K562 (cell line): ENCODE measurements at regions not wholly inside any gene's neighbourhood (a gene's known extent, or its start where the extent isn't known, plus 50 kb on each side); places are given as distances from the start of the nearest gene placed in this dataset.

ENCODE experiments used
- ATAC-seq: fragments of 200-7000 bp; cut with Tn5 transposase; 3 replicates; pipeline ENCODE4 v1.9.1; 2020; ENCODE audit warnings: moderate library complexity
- BruUV-seq: library from RNA; stranded (reverse); fragments of 400-500 nt; replicated peaks from 2 replicates; lab custom pipeline; 2021; lab: Mats Ljungman, UMichigan
- CTCF ChIA-PET: fragments of 300-600 bp; formaldehyde crosslinking; extraction: SDS; loops from one replicate; lab custom pipeline; 2021; ENCODE audit warnings: low intra/inter-chr PET ratio; lab: Yijun Ruan, JAX
- POLR2A ChIA-PET: fragments of 300-600, 350-650 bp; sonication (Branson Sonifier 250); formaldehyde crosslinking; extraction: SDS; loops from one replicate; lab custom pipeline; 2021; ENCODE audit warnings: antibody characterized with exemption, inconsistent platforms; lab: Yijun Ruan, JAX
- DNase-seq, 4 experiments: peaks; one replicate each; pipeline versions ENCODE4 v3.0.0 to v3.0.0-alpha.2; 2011 to 2018; ENCODE audit warnings: low spot score in 3 of 4, mixed read lengths in 3 of 4; ENCODE audit errors: extremely low read depth in 1 of 4
- FAIRE-seq: peaks from 2 replicates; lab custom pipeline; 2011; peaks lifted over from hg19 to GRCh38; lab: Jason Lieb, UNC
- H2AFZ ChIP-seq: 2 replicates; pipeline ENCODE4 v1.6.0; 2011; ENCODE audit warnings: low read depth, low read length, control low read depth, inconsistent platforms
- H3K27ac ChIP-seq: fragments of 200-600 bp; 3 replicates; pipeline ENCODE4 v1.8.0; 2011; ENCODE audit warnings: low read depth, mild to moderate bottlenecking, control low read depth, inconsistent platforms, low read length, moderate library complexity, mixed read lengths; ENCODE audit errors: extremely low read depth
- H3K27me3 ChIP-seq, 2 experiments: fragments of 300-600 bp in 1 of 2; 2 replicates in 1 of 2; 3 replicates in 1 of 2; pipeline versions ENCODE4 v1.6.0 to v1.8.0; 2011; ENCODE audit warnings: inconsistent platforms in 2 of 2, low read length in 2 of 2, mild to moderate bottlenecking in 1 of 2, mixed read lengths in 1 of 2, moderate library complexity in 1 of 2; ENCODE audit not compliant: control insufficient read depth in 2 of 2, insufficient read depth in 2 of 2
- H3K36me3 ChIP-seq: fragments of 300-600 bp; 3 replicates; pipeline ENCODE4 v1.8.0; 2011; ENCODE audit warnings: mild to moderate bottlenecking, low read length, inconsistent platforms; ENCODE audit not compliant: control insufficient read depth, insufficient read depth
- H3K4me1 ChIP-seq, 2 experiments: fragments of 200-600 bp in 1 of 2; replicated peaks in 1 of 2; 2 replicates in 1 of 2; 3 replicates in 1 of 2; pipeline versions ENCODE4 v1.5.1 to v1.8.0; 2011; ENCODE audit warnings: inconsistent platforms in 2 of 2, low read length in 2 of 2, mild to moderate bottlenecking in 1 of 2, mixed read lengths in 1 of 2, moderate library complexity in 1 of 2; ENCODE audit not compliant: control insufficient read depth in 2 of 2, insufficient read depth in 2 of 2
- H3K4me2 ChIP-seq: 2 replicates; pipeline ENCODE4 v1.6.1; 2011; ENCODE audit warnings: low read length, control low read depth, inconsistent platforms, mixed read lengths; ENCODE audit not compliant: insufficient read depth
- H3K4me3 ChIP-seq: fragments of 200-600 bp; sonication (generic), shearing (Covaris generic); 2 replicates; pipeline ENCODE4 v1.5.1; 2016; ENCODE audit warnings: control low read depth, inconsistent platforms
- H3K79me2 ChIP-seq: fragments of 200-600 bp; 3 replicates; pipeline ENCODE4 v1.8.0; 2011; ENCODE audit warnings: low read length, inconsistent platforms; ENCODE audit not compliant: control insufficient read depth, insufficient read depth
- H3K9ac ChIP-seq, 2 experiments: 2 replicates each; pipeline versions ENCODE4 v1.6.0 to v1.6.1; 2011; ENCODE audit warnings: low read depth in 2 of 2, low read length in 2 of 2, control low read depth in 1 of 2, inconsistent platforms in 1 of 2, mild to moderate bottlenecking in 1 of 2, mixed read lengths in 1 of 2; ENCODE audit not compliant: insufficient read depth in 1 of 2
- H3K9me1 ChIP-seq: one replicate; pipeline ENCODE4 v1.6.0; 2011; ENCODE audit warnings: inconsistent platforms, mild to moderate bottlenecking, low read length, moderate library complexity; ENCODE audit not compliant: control insufficient read depth, insufficient read depth
- H3K9me3 ChIP-seq: replicated peaks from 2 replicates; pipeline ENCODE4 v1.5.1; 2011; ENCODE audit warnings: low read depth, low read length, inconsistent platforms; ENCODE audit not compliant: control insufficient read depth, insufficient read depth
- H4K20me1 ChIP-seq: replicated peaks from 2 replicates; pipeline ENCODE4 v1.6.1; 2011; ENCODE audit warnings: low read length, inconsistent platforms, mixed read lengths; ENCODE audit not compliant: control insufficient read depth, insufficient read depth
- ATF2 ChIP-seq: sonication (generic); formaldehyde crosslinking; IDR thresholded peaks from 2 replicates; pipeline ENCODE4 v1.8.1; 2022; ENCODE audit warnings: missing genetic modification reagents
- ATF6 ChIP-seq: sonication (generic); formaldehyde crosslinking; IDR thresholded peaks from 2 replicates; pipeline ENCODE4 v1.4.0; 2020; ENCODE audit warnings: mild to moderate bottlenecking, missing genetic modification reagents
- ESRRA ChIP-seq: fragments of 450-650 bp; IDR thresholded peaks from 2 replicates; pipeline ENCODE4 v1.6.1; 2014; ENCODE audit warnings: low read depth, mild to moderate bottlenecking, moderate library complexity, borderline replicate concordance
- ETV6 ChIP-seq, 3 experiments: fragments of 150-350 bp in 1 of 3; sonication (generic) in 1 of 3; formaldehyde crosslinking in 1 of 3; IDR thresholded peaks; 2 replicates each; pipeline versions ENCODE4 v1.6.1 to v1.8.0; 2014 to 2022; ENCODE audit warnings: borderline replicate concordance in 2 of 3, low read depth in 2 of 3, antibody characterized with exemption in 1 of 3, low read length in 1 of 3, mild to moderate bottlenecking in 1 of 3, missing genetic modification reagents in 1 of 3
- GTF2E2 ChIP-seq: fragments of 200-800 bp; sonication (Bioruptor generic); IDR thresholded peaks from 2 replicates; pipeline ENCODE4 v1.6.1; 2016; ENCODE audit warnings: missing genetic modification characterization, missing compliant biosample characterization
- MAFG ChIP-seq: fragments of 450-650 bp; conservative IDR thresholded peaks from 2 replicates; pipeline ENCODE4 v1.6.1; 2016; ENCODE audit warnings: missing genetic modification characterization, missing compliant biosample characterization
- TEAD1 ChIP-seq, 2 experiments: fragments of 450-650 bp in 1 of 2; sonication (generic) in 1 of 2; formaldehyde crosslinking; IDR thresholded peaks; 2 replicates each; pipeline versions ENCODE4 v1.4.0 to v1.8.0; 2020 to 2022; ENCODE audit warnings: mild to moderate bottlenecking in 2 of 2, missing genetic modification reagents in 1 of 2
- ZNF133 ChIP-seq: fragments of 250-450 bp; sonication (Bioruptor Pico); IDR thresholded peaks from 2 replicates; pipeline ENCODE4 v1.4.0; 2020; ENCODE audit warnings: mild to moderate bottlenecking
- ZNF274 ChIP-seq: IDR thresholded peaks from 2 replicates; pipeline ENCODE4 v1.6.1; 2011; ENCODE audit warnings: low read depth, mild to moderate bottlenecking, low read length, moderate library complexity, borderline replicate concordance
- ZNF444 ChIP-seq: fragments of 250-450 bp; sonication (Bioruptor Pico); IDR thresholded peaks from 2 replicates; pipeline ENCODE4 v1.4.0; 2020; ENCODE audit warnings: mild to moderate bottlenecking, moderate library complexity
- ZNF780A ChIP-seq: fragments of 250-450 bp; sonication (Bioruptor Pico); IDR thresholded peaks from 2 replicates; pipeline ENCODE4 v1.5.0; 2021; ENCODE audit warnings: mild to moderate bottlenecking
- WGBS: fragments of 100-300 bp; shearing (Covaris generic); methylation state at CpG from one replicate; pipeline ENCODE4 v1.1.6; 2016; ENCODE audit warnings: low coverage, mixed read lengths; ENCODE audit not compliant: insufficient coverage; ENCODE audit errors: missing lambda C conversion rate; 5-methylcytosine and 5-hydroxymethylcytosine counted together
- in situ Hi-C: fragments of 300-500 bp; cut with MboI; formaldehyde crosslinking; loops from 4 replicates; pipeline ENCODE4 v1.15.0; 2018; ENCODE audit warnings: inconsistent platforms, mixed read lengths
- intact Hi-C: fragments of 100-400 bp; cut with micrococcal nuclease; formaldehyde crosslinking; loops from 2 replicates; pipeline ENCODE4 v1.14.2; 2022

GRCh38 chr12:42884116-42884515, 294.6 kb upstream of the PRICKLE1 start:
- Histone ChIP-seq H3K27ac (no peak overlapping the region), H3K9ac (no peak overlapping the region), H3K4me1 (no peaks in the 10 kb centered on the region), H3K4me2 (no peak overlapping the region), H3K9me1 (no peaks in the 10 kb centered on the region), H3K36me3 (no peaks in the 10 kb centered on the region), H3K4me3 (no peak overlapping the region), H3K79me2 (no peaks in the 10 kb centered on the region), H2AFZ (no peak overlapping the region), H3K9me3 (no peaks in the 10 kb centered on the region; the same call in 1 of the 2 replicates), H4K20me1 (no peaks in the 10 kb centered on the region)
- 13% methylated on average over 3 of the region's 4 CpGs for WGBS
- BruUV-seq, result no TSS peak
- POLR2A ChIA-PET, result no interaction called here
- CTCF ChIA-PET, result no interaction called here
- intact Hi-C loops, result no loop called here
- in situ Hi-C loops, result no loop called here
- DNase-seq (no peak), ATAC-seq (no peak), FAIRE-seq (no peak)
- TF ChIP-seq GTF2E2, result no peak
- no peak for TF ChIP-seq ZNF444 (CRISPR knock-in tag)
- no peak for TF ChIP-seq ESRRA
- TF ChIP-seq MAFG (tag), result no peak
- TF ChIP-seq ATF2 (CRISPR knock-in tag), result no peak
- TF ChIP-seq TEAD1 (CRISPR knock-in tag; IDR thresholded peaks at IDR 0.05), result no peak
- TF ChIP-seq ZNF133 (CRISPR knock-in tag), result no peak
- TF ChIP-seq ETV6 (IDR thresholded peaks at IDR 0.05; ENCODE audit: borderline replicate concordance in 1 of 2, low read depth in 2 of 2, low read length in 1 of 2), result no peak
- TF ChIP-seq ETV6 (CRISPR knock-in tag; IDR thresholded peaks at IDR 0.05; ENCODE audit: borderline replicate concordance), result no peak
- no peak for TF ChIP-seq ATF6 (CRISPR knock-in tag)
- TF ChIP-seq ZNF274, result no peak
- no peak for TF ChIP-seq ZNF780A (CRISPR knock-in tag)
- TF ChIP-seq, all 486 proteins: peak for 0
- H3K27me3 ChIP-seq, result no peaks in the 10 kb centered on the region
